Germinal center (tissue), 1 donor: ENCODE measurements at regions not wholly inside any gene's neighbourhood (a gene's known extent, or its start where the extent isn't known, plus 50 kb on each side); places are given as distances from the start of the nearest gene placed in this dataset.

ENCODE experiments used
- DNase-seq: peaks from one replicate; pipeline ENCODE4 v3.0.0; 2012; ENCODE audit warnings: mixed read lengths, low spot score

DNA sequence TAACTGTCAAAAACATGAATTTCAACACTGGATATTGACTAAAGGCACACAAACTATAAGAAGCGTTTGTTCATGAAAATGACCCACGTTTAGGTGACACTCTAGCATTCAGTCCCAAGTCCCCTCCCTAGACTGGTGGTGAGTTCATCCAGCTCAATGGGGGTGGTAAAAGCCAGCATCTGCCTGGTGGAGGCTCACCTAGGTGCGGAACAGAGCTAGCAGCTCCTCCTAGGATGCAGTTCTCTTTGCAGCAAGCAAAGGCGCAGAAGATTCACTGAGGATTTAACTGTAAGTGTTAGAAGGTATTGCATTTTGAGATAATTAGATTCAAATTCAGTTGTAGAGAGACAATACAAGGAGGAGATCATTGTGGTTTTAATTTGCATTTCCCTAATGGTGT lies 87.6 kb downstream of the VSTM2A start:
- DNase-seq: no peak

DNA sequence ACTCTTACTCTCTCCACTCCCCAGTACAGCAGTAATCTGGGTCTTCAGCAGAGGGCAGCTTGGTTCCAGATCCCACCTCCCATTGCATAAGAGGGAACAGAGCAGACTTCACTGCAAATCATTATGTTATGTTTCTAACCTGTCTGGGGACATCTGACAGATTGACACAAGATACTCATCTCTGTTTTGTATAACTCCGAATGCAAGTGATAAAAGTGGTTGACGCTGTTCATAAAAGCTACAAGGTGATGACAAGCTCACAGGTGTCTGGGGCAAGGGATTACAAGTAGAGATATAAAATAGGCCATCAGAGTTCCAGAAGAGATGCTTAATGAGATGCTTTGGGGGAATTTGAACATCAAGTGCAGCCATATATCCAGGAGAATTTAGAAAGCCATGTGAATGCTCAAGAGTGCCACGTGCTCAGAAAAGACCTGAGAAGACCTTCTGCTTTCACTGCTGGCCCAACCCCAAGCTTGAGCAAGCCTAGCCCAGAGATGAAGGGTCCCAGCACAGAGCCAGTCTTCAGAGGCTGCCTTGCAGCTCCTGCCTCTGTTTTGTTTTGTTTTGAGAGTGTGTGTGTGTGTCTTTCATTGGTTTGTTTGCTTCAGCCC lies 80.6 kb downstream of the VSTM2A start:
- no peak for DNase-seq
